HG02678 (cell line): ENCODE measurements at regions not wholly inside any gene's neighbourhood (a gene's known extent, or its start where the extent isn't known, plus 50 kb on each side); places are given as distances from the start of the nearest gene placed in this dataset.
"Not testable (repeated sequence)": the region's sequence is repeated elsewhere in the genome, so short reads cannot be mapped to it uniquely, and the experiment has no call there.

Source experiments
- ATAC-seq: cut with Tn5 transposase; IDR thresholded peaks from one replicate; pipeline ENCODE4 v1.9.1; 2021; ENCODE audit warnings: mild to moderate bottlenecking, moderate library complexity; ENCODE audit not compliant: unreplicated experiment

- no peak for ATAC-seq
Observed at GRCh38 chr7:35908331-35909216, 107.7 kb downstream of the SEPTIN7 start.

DNA sequence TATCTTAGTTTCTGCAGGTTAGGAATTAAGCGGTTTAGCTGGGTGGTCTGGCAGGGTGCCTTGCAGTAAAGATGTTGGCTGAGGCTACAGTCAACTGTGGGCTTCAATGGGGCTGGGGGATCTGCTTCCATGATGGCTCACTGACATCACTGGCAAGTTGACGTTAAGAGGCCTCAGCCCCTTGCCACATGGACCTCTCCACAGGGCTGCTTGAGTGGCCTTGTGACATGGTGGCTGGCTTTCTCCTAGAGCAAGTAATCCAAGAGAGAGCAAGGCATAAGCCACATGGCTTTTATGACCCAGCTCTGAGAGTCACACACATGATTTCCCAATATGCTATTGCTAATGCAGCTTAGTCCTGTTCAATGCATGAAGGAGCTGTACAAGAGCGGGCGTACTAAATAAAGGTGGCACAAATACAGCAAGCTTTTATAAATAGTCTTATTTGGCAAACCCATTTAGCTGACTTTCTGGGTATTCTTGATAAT is 109.1 kb downstream of the SEPTIN7 start:
- no peak for ATAC-seq

DNA sequence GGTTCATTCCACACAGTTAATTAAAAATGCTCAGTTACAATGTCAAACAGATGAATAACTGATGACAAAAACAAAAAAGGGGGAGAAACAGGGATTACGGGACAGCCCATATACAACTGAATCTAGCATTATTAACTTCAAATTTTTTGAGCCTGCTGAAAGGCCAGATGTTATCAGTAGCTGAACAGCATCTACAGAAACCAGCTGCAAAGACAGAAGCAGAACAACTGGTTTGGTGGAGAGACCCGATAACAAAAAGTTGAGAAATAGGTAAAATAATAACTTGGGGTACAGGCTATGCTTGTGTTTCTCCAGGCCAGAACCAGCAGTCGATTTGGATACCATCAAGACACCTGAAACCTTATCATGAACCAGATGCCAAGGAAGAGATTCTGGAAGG is 109.8 kb downstream of the SEPTIN7 start:
- not testable (repeated sequence) for ATAC-seq

DNA sequence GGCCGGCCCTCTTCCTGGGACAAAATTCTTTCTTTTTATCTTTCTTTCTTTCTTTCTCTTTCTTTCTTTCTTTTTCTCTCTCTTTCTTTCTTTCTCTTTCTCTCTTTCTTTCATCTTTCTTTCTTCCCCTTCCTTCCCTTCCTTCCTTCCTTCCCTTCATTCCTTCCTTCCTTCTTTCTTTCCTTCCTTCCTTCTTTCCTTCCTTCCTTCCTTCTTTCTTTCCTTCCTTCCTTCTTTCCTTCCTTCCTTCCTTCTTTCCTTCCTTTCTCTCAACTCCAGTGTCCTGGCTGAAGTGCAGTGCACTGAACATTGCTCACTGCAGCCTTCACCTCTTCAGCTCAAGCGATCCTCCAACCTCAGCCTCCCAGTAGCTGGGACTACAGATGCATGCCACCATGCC is 112.5 kb downstream of the SEPTIN7 start:
- not testable (repeated sequence) for ATAC-seq

DNA sequence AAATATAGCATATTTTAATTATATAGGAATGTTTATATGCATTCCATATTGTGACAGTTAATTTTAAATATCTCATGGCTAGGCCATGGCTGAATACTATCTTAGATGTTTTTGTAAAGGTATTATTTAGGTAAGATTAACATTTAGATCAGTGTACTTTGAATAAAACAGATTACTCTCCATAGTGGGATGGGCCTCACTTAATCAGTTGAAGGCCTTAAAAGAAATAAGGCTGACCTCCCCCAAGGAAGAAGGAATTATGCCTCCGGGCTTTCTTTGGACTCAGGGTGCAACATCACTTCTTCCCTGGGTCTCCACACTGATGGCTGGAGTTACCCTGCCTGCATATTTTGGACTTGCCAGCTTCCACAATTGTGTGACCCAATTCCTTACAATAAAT is 113.4 kb downstream of the SEPTIN7 start:
- not testable (repeated sequence) for ATAC-seq

DNA sequence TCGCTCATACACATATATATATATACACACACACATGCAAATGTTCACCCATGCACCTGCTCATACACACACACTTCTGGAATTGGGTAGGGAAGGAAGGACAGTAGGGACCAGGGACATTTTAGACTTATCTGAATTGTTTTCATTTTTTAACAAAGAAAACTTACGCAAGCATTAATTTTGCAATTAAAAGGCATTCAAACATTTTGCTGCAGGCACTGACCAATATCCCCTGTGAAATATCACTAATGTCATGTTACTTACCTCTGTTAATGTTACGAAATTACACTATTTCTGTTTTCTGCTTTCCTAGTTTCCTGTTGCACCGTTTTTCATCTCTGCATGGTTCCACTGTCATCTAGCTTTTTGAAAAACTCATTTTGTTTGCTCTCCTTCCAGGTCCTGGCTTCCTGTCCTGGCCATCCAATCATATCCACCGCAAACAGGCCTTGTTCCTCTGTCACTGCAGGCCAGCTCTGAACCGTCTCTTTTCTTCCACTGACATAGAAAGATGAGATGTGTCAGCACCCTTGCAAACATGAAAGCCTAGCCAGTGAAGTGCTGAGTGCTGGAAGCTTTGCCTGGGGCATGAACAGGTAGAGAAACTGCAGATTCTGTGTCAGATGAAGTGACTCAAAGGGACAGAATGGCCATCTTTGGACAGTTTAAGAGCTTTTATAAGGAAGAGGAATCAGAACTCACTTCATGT is 114.5 kb downstream of the SEPTIN7 start:
- not testable (repeated sequence) for ATAC-seq

DNA sequence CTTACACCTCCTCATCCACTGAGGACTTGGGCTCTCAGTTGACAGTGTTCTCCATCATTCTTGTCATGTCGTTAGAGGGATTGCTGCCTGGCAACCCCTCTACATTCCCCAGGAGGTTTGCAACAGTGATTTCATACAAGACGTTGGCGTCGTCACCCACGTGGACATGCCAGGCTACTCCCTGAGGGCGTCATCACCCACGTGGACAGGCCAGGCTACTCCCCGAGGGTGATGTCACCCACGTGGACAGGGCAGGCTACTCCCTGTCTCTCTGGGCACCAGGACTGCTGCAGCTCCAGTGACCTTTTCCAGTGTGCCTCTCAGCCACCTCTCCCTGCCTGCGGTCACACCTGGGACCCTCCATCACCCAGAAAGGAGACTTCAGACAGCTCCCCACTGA is 117.4 kb downstream of the SEPTIN7 start:
- ATAC-seq: not testable (repeated sequence)

- peak; percentile 73 for ATAC-seq
Observed at GRCh38 chr7:35919607-35920006, 118.8 kb downstream of the SEPTIN7 start.

- not testable (repeated sequence) for ATAC-seq
Observed at GRCh38 chr7:35921338-35921737, 120.5 kb downstream of the SEPTIN7 start.

DNA sequence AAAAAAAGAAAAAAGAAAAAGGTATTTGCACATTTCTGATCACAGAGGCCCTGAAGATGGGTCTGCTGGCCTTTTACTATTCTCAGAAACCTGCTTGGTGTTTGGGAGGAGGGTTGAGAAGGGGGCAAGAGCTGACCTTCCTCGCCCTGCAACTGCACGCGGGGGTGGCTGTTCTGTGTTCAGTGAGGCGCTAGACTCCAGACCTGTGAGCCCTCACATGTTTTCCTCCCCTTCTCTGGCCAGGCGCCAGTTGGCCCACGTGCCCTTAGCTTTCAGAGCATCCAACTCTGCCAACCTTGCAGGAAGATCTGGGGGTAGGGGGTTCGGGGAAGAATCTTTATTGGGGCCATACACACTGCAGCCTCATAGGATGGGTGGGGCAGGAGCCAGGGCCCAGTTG is 123.8 kb downstream of the SEPTIN7 start:
- ATAC-seq: not testable (repeated sequence)

DNA sequence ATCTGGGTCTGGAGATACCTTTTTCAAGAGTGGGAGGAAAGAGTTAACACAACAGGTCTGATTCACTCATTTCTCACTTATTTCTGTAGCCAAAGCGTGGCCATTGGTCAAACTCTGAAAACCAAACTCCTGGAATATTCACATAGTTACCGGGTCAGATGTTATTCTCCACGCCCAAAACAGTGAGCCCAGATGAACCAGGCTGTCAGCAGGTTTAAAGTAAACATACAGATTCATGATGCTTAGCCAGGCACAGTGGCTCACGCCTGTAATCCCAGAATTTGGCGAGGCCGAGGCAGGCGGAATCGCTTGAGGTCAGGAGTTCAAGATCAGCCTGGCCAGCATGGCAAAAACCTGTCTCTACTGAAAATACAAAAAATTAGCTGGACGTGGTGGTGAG is 126.1 kb downstream of the SEPTIN7 start:
- not testable (repeated sequence) for ATAC-seq

- ATAC-seq: not testable (repeated sequence)
Observed at GRCh38 chr7:35931134-35931533, 130.3 kb downstream of the SEPTIN7 start.

DNA sequence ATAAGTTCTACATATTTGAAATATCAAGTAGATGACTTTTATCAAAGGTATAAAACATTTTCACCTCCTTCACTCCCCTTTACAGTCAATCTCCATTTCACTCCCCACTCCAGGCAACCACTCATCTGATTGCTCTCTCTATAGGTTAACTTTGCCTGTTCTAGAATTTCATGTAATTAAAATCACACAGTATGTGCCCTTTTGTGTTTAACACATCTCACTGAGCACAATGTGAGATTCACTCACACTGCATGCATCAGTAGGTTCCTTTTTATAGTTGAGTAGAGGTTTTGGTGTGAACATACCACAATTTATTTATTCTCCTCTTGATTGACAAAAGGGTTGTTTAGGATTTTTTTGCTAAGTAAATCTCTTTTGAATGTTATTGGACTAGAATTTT is 130.7 kb downstream of the SEPTIN7 start:
- not testable (repeated sequence) for ATAC-seq

GRCh38 chr7:35940695-35941094 is 139.8 kb downstream of the SEPTIN7 start:
- not testable (repeated sequence) for ATAC-seq

DNA sequence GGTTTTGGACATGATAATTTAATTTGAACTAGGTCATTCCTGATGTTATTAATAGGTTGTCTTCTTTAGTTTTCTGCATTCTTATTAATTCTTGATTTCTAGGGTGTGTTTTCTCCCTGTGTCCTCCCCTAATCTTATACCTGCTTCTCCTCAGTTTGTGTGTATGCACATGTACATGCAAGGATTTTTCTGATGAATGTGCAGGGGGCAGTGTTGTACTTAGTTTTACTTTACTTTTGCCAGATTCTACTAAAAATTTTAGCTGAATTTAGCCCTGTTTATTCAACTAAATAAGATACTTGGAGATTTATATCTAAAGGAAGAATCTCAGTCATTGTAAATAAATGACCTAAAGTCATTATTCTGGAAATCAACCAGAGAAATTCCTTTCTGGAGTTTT is 144.8 kb downstream of the SEPTIN7 start:
- not testable (repeated sequence) for ATAC-seq

- not testable (repeated sequence) for ATAC-seq
Observed at GRCh38 chr7:35955735-35956134, 154.9 kb downstream of the SEPTIN7 start.

- not testable (repeated sequence) for ATAC-seq
Observed at GRCh38 chr7:35956988-35957387, 156.1 kb downstream of the SEPTIN7 start.

- not testable (repeated sequence) for ATAC-seq
Observed at GRCh38 chr7:35961260-35961659, 160.4 kb downstream of the SEPTIN7 start.

- ATAC-seq: not testable (repeated sequence)
Observed at GRCh38 chr7:35962607-35963006, 161.8 kb downstream of the SEPTIN7 start.

DNA sequence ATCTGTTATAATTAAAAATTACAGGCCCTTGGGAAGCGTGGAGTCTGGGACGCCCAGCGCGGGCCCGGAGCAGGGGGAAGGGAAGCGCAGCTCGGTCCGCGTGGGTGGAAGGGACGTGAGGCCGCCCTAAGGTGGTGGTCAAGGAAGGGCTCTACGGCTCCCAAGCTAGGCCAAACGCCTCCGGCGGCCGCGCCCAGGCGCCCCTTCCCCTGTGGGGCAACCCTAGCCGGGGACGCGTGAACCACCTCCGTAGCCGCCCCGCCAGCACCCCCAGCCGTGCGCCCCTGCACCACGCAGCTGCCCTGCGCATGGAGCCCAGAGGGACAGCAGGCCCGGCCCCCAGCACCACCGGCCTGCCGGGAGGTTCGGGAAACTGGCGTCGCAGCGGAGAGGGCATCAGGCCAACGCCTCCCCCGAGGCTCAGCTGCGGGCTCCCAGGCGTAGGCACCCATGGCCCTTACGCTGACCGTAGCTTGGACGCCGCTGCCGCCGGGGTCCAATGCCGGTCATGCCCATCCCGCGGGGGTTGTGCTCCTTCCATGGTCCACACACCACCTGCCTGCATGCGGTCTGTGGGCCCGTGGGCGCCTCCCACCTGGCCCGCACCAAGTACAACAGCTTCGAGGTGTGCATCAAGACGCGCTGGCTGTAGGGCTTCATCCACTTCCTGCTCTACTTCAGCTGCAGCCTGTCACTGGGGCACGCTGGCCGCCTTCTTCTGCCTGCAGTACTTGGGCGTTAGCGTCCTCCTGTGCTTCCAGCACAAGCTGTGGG is 166.7 kb downstream of the SEPTIN7 start:
- no peak for ATAC-seq
